LNCAP (cell line): ENCODE measurements at regions not wholly inside any gene's neighbourhood (a gene's known extent, or its start where the extent isn't known, plus 50 kb on each side); places are given as distances from the start of the nearest gene placed in this dataset.

Experiments
- CTCF ChIP-seq: fragments of 450-650 bp; IDR thresholded peaks from 2 replicates; pipeline ENCODE4 v1.5.1; 2017; ENCODE audit warnings: mild to moderate bottlenecking

- TF ChIP-seq CTCF, result no peak
These were observed 117.2 kb downstream of the IPO8 start for GRCh38 chr12:30578426-30578825.

- no peak for TF ChIP-seq CTCF
These were observed 122.5 kb downstream of the IPO8 start for GRCh38 chr12:30573145-30573544.

GRCh38 chr12:30570211-30570890 is 125.3 kb downstream of the IPO8 start:
- TF ChIP-seq CTCF, result no peak

GRCh38 chr12:30569426-30569825 is 126.2 kb downstream of the IPO8 start:
- TF ChIP-seq CTCF, result no peak

GRCh38 chr12:30568453-30568852 is 127.2 kb downstream of the IPO8 start:
- no peak for TF ChIP-seq CTCF

- no peak for TF ChIP-seq CTCF
These were observed 128.6 kb downstream of the IPO8 start for GRCh38 chr12:30567082-30567481.

GRCh38 chr12:30564394-30564793 is 131.3 kb downstream of the IPO8 start:
- TF ChIP-seq CTCF, result no peak

GRCh38 chr12:30548203-30548602 is 147.5 kb downstream of the IPO8 start:
- no peak for TF ChIP-seq CTCF
